NCI-H2029 treated with DMSO at 0.1 percent for 48 hours (cell line): ENCODE measurements at regions not wholly inside any gene's neighbourhood (a gene's known extent, or its start where the extent isn't known, plus 50 kb on each side); places are given as distances from the start of the nearest gene placed in this dataset.

Source experiments
- DNase-seq: peaks from one replicate; lab custom pipeline; 2025; lab: John Stamatoyannopoulos, UW

- DNase-seq: no peak
Measured at GRCh38 chr13:91277013-91277676, 70.3 kb upstream of the MIR17HG start.

- no peak for DNase-seq
Measured at GRCh38 chr13:91278291-91278690, 69.2 kb upstream of the MIR17HG start.

GRCh38 chr13:91278888-91279287, 68.6 kb upstream of the MIR17HG start:
- no peak for DNase-seq

GRCh38 chr13:91280801-91281200, 66.7 kb upstream of the MIR17HG start:
- DNase-seq: no peak

- DNase-seq: no peak
Measured at GRCh38 chr13:91284335-91284734, 63.2 kb upstream of the MIR17HG start.

- no peak for DNase-seq
Measured at GRCh38 chr13:91286317-91286716, 61.2 kb upstream of the MIR17HG start.

- no peak for DNase-seq
Measured at GRCh38 chr13:91291078-91291477, 56.4 kb upstream of the MIR17HG start.

GRCh38 chr13:91292630-91293221, 54.8 kb upstream of the MIR17HG start:
- DNase-seq: no peak

GRCh38 chr13:91295712-91296410, 51.6 kb upstream of the MIR17HG start:
- no peak for DNase-seq

- DNase-seq: no peak
Measured at GRCh38 chr13:91297503-91297902, 50.0 kb upstream of the MIR17HG start.
